NCI-H128 (cell line): ENCODE measurements at regions not wholly inside any gene's neighbourhood (a gene's known extent, or its start where the extent isn't known, plus 50 kb on each side); places are given as distances from the start of the nearest gene placed in this dataset.

ENCODE experiments used
- DNase-seq: peaks from one replicate; lab custom pipeline; 2025; ENCODE audit not compliant: unreplicated experiment; lab: John Stamatoyannopoulos, UW

DNA sequence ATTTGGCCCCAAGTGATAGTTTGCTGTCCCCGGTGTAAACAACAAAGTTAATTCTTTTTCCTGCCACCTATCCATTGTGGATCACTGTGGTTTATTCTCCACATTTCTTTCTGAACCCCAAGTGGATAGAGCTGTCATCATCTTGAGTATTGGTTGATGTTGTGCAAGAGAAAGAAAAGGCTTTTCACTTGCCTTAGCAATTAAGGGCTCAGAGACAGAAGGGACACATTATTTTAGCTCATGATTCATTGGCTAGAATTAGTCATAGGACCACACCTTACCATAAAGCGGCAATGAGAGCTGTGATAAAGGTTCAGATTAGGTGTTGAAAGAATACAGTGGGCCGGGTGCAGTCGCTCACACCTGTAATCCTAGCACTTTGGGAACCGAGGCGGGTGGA lies 442.1 kb upstream of the DCC start:
- no peak for DNase-seq

DNA sequence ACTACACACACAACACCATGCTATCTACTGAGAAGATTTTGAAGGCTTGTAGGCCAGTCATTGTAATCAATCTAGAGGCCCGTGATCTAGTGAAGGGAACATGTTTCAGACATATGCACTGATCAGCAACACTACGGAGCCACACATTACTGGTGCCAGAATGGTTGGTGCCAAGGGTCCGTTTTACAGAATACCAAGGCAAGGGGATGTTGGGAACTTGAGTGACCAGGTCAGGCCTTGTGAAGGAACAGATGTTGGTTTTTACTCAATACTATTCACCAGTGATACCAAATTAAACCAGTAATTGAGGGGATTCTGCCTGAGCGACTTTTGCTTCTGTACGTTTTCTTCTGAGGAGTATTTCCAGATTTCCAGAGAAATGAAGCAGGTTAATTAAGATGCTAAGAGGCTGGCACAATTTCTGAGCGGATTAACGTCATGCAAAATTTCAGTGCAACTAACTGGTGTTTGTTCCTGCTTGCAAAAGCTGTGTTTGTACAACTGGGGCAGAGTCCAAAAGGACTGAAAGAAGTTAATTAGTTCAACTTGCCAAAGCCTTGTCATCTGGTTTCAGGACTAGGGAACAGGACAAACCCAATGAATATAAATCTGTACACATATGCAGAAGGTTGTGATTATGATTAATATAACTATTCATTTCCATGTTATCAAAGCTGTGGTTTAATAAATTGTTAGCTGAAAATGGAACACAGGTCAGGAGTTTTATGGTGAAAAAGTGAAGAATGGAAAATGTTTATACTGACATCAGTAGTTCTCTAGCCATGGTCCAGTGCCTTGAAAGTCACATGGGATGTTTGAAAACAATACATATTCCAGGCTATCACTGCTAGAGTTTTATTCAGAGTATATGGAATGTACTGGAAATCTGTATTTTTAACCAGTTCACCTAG lies 432.1 kb upstream of the DCC start:
- DNase-seq, result no peak

- DNase-seq, result no peak
These were observed 431.4 kb upstream of the DCC start for GRCh38 chr18:51908598-51908944.

GRCh38 chr18:51911584-51911983 lies 428.4 kb upstream of the DCC start:
- DNase-seq, result no peak

DNA sequence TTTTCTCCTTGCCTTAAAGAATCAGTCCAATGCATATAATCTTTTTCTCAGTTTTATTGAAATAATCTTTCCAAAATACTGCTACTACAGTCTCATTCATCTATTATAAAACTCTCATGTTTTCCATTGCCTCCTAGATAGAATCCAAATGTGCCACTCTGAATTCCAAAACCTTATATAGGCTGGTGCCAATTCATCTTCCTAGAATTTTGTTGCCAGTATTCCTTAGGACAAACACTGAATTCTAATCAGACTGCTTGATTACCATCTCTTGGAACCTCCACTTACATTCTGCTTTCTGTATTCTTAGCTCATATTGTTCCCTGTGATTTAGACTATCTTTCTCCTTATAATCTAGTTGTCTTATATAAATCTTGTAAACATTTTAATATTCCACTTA lies 427.6 kb upstream of the DCC start:
- DNase-seq, result no peak

GRCh38 chr18:51915176-51915575 lies 424.8 kb upstream of the DCC start:
- DNase-seq, result no peak

DNA sequence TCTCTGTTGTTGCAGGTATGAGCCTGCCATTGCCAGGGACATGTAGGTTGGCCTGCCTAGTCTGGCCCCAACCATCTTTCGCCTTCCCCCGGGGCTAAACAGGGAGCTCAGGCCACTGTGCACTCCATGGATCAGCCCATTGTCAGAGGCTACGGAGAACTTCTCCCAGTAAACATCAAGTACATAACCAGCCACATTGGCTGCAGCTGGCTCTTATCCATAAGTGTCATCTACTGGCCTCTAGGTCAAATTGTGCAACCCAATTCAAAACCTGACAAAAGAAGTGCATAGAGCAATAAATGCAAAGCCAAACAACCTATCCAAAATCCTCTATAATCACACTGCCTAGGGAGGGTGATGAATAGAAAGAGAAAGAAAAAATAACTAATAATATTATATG lies 418.1 kb upstream of the DCC start:
- no peak for DNase-seq

DNA sequence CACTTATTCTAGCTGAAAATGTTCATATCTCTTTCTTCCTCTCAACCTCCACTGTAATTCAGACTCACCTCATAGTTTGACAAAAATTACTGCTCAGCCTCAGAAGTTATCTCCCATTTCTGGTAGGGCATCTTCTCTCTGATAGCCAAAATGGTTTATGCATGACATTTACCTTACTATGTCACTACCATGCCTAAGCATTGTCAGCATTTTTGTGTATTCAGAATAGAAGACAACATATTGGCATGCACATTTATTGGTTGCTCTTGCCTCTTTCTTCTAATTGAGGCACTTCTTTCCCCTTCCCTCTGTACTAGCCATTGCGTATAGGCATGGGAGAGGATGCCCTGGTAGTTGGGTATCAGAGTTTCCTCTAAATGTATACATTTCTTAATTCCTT lies 406.1 kb upstream of the DCC start:
- no peak for DNase-seq

DNA sequence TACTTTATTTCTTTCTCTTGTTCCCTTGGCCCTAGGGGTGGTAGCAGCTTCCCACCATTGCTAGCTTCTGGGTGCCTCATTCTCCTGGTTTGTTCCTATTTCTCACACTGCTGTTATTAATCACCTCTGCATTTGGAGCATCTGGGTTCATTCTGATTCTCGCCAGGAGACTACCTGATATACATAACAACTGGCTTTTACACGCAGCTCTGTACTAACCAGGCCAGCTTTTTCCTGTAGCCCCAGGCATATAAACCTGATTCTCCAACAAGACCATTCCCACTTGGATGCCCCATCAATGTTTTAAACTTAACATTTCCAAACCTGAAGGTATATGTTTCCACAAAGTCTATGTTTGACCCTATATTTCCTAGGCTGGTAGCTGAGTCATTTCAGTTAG lies 403.9 kb upstream of the DCC start:
- DNase-seq, result no peak

- DNase-seq, result no peak
These were observed 398.0 kb upstream of the DCC start for GRCh38 chr18:51941999-51942398.

DNA sequence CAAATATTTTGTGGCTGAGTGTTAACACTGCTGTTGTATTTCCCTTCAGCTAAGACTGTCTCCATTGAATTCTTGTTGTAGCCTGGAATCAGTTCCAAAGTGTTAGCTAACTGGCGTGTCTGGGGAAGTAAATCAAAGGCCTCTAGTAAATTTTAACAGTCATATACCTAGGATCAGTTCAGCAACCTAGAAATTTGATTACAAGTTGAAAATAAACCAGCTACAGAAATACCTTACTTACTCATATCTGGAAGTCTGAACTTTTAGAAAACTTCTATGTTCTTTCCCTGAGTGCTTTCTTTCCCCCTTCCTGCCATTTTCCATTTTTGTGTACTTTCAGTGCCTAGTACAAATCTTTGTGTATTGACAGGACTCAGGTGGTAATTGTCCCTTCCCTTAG lies 396.7 kb upstream of the DCC start:
- DNase-seq, result no peak

DNA sequence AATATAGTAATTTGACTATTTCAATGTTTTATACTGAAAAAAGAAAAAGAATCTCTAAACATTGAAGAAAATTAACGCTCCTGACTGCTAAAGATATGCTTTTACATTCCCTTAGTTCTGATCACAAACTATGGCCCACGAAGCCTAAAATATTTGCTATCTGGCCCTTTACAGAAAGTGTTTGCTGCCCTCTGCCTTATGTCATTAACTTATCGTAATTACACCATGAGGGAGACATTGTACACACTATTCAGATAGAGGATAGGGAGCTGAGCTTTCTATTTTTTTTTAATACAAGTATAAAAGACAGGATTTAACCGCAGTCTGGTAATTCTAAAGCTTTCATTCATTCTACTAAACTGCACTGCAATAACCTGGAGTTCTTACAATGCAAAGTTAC lies 393.1 kb upstream of the DCC start:
- no peak for DNase-seq

GRCh38 chr18:51952844-51953243 lies 387.2 kb upstream of the DCC start:
- no peak for DNase-seq

GRCh38 chr18:51953521-51953920 lies 386.5 kb upstream of the DCC start:
- DNase-seq, result no peak

DNA sequence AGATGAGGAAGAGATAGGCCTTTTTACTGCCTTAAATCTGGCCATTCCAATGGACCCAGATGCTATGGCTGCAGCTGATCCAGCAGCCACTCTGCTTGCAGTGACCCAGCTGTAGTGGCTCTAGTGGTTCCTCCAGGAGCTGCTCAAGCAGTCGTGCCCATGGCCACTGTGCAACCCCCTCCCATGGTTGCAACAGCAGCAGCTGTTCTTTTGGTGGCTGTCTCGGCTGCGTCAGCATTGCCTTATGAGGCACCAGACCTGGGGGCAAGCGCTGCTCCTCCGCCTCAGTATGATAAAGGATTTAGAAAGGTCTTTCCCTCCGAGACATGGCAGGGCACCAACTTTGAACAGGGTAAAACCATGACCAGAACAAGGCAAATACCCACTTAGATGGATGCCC lies 384.9 kb upstream of the DCC start:
- DNase-seq, result no peak

DNA sequence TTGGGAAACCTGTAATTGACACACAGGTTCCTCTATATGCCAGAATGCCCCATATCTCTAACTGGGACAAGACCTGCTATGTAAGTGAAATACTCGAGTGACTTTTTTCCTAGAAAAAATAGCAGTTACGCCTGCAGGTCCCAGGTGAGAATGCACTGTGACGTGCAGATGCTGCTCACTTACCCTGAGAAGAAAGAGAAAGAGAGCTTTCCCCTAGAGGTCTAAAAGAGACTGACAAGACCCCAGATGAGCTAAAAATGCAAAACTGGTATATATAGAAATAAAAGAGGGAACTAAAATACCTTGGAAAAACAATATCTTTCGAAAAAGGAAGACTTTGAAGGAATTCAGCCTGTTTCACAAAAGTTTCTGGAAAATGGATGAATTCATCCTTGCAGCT lies 383.0 kb upstream of the DCC start:
- DNase-seq, result no peak

- no peak for DNase-seq
These were observed 359.9 kb upstream of the DCC start for GRCh38 chr18:51980101-51980500.

DNA sequence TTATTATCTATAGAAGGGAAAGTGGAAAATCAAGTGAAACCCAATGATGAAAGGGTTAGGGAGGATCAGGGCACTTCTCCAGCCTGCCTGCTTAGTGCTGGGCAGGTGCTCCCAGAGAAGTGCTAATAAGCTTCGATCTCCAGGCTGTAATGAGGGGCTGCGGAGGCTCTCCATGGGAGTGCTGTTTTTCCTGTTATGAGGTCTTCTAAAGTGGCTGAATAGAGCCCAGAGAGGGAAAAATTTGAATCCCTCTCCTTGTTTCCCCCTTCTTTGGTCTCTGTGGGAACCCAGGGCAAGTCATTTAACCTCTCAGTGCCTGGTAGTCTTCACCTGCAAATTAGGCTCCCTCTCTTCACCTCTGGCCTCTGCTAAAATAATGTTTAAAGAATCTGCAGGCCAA lies 351.7 kb upstream of the DCC start:
- no peak for DNase-seq

DNA sequence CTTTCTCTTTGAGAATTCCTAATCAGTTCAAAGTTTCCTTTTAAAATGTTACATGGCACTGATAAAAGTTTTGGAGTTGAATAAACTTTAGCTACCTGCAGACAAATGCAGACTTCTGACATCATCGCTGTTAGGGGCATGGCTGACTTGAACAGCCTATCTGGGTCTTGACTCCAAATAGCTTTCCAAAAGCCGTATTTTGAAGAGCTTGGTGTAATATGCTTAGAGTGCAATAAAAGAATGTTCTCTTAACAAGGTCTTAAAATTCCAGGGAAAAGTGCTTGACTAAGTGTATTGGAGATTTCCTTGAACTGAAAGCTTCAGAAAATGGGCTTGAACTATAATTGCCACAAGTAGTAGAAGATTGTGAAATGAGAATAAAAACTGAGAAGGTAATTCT lies 342.9 kb upstream of the DCC start:
- no peak for DNase-seq

DNA sequence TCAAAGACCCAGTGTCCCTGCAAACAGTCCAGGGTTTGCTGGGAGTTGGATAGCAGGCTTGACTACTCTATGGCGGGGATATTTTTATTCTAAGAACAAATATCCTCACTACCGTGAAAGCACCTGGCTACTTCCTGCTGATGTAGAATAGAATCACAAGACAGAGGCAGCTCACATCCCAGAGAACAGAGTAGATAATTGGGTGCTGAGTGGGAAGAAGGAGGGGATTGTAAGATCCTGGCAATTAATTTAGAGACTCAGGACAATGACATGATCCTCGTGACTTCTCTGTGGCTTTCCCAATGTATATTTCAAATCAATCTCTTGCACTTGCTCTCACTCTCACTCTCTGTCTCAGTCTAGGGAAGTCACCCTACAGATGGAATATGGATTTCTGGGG lies 341.9 kb upstream of the DCC start:
- DNase-seq, result no peak

DNA sequence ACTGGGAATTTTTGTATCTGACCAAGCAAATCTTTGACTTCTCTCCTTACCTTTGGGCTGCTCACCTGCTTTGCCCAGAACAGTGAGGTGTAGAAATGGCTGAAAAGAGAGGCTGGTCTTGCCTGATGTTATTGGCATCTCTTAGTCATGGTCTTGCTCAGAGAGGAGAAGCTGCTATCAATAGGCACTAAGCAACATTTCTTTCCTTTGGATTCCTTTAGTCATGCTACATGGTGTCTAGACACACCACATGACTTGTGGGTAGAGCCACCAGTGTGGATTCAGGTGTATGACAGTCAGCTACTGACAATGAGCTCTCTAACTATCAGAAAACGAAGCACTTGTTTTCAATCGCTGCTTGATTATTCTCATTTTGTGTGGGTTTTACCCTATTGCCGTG lies 341.3 kb upstream of the DCC start:
- no peak for DNase-seq

- no peak for DNase-seq
These were observed 340.6 kb upstream of the DCC start for GRCh38 chr18:51999351-51999750.

- DNase-seq, result no peak
These were observed 339.6 kb upstream of the DCC start for GRCh38 chr18:52000435-52000834.
